ENCODE measurements at regions not wholly inside any gene's neighbourhood (a gene's known extent, or its start where the extent isn't known, plus 50 kb on each side); places are given as distances from the start of the nearest gene placed in this dataset.

GRCh38 chr11:69922015-69922595 is 102.9 kb upstream of the FGF3 start:
- H3K4me3 ChIP-seq (ENCODE audit: low read depth in 1 of 2, low read length in 2 of 2) = no peak overlapping the region
- peaks cover 0 to 12% of the 10 kb centered on the region in 2 donors for H3K4me1 ChIP-seq (ENCODE audit: control insufficient read depth in 1 of 2, insufficient read depth in 2 of 2, low read length in 2 of 2)
- no peak overlapping the region for H3K27ac ChIP-seq (ENCODE audit: low read length)
- H3K9me3 ChIP-seq (ENCODE audit: control insufficient read depth in 1 of 2, low read length in 2 of 2) = no peaks in the 10 kb centered on the region
- H3K36me3 ChIP-seq (ENCODE audit: control insufficient read depth in 1 of 2, insufficient read depth in 2 of 2, low read length in 2 of 2) = no peaks in the 10 kb centered on the region
- H3K27me3 ChIP-seq (ENCODE audit: low read depth, low read length) = peaks cover 7% of the 10 kb centered on the region

GRCh38 chr11:69922596-69923111 is 103.4 kb upstream of the FGF3 start:
- no peak overlapping the region for H3K27ac ChIP-seq (ENCODE audit: low read length)

DNA sequence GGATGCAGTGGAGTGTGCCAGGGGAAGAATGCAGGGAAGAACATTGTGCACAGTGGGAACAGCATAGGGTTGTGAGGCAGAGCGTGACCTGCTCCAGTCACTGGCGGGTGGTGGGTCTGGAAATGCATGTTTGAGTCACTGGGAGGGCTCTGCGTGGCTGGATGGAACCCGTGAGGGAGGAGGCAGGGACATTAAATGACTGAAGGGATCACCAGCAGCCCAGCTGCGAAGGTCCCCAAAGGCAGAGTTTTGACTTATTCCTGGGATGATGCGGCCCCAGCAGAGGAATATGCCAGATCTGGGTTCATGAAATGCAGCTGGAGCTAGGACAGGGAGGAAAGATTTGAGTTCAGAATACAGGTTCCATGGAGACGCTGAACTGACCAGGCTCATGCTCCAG is 104.0 kb upstream of the FGF3 start:
- Histone ChIP-seq H3K27me3 (ENCODE audit: low read depth, low read length) (peaks cover 7% of the 10 kb centered on the region), H3K4me3 (ENCODE audit: low read depth in 1 of 2, low read length in 2 of 2) (no peak overlapping the region), H3K27ac (ENCODE audit: low read length) (no peak overlapping the region), H3K36me3 (ENCODE audit: control insufficient read depth in 1 of 2, insufficient read depth in 2 of 2, low read length in 2 of 2) (no peaks in the 10 kb centered on the region), H3K9me3 (ENCODE audit: control insufficient read depth in 1 of 2, low read length in 2 of 2) (no peaks in the 10 kb centered on the region), H3K4me1 (ENCODE audit: control insufficient read depth in 1 of 2, insufficient read depth in 2 of 2, low read length in 2 of 2) (peaks cover 0 to 12% of the 10 kb centered on the region in 2 donors)

More at GRCh38 chr11:69922596-69923111, 103.4 kb upstream of the FGF3 start:
- H3K27me3 ChIP-seq (ENCODE audit: low read depth, low read length) = peaks cover 7% of the 10 kb centered on the region
- H3K4me1 ChIP-seq (ENCODE audit: control insufficient read depth in 1 of 2, insufficient read depth in 2 of 2, low read length in 2 of 2) = peaks cover 0 to 12% of the 10 kb centered on the region in 2 donors
- H3K4me3 ChIP-seq (ENCODE audit: low read depth in 1 of 2, low read length in 2 of 2) = no peak overlapping the region
- H3K9me3 ChIP-seq (ENCODE audit: control insufficient read depth in 1 of 2, low read length in 2 of 2) = no peaks in the 10 kb centered on the region
- H3K36me3 ChIP-seq (ENCODE audit: control insufficient read depth in 1 of 2, insufficient read depth in 2 of 2, low read length in 2 of 2) = no peaks in the 10 kb centered on the region

DNA sequence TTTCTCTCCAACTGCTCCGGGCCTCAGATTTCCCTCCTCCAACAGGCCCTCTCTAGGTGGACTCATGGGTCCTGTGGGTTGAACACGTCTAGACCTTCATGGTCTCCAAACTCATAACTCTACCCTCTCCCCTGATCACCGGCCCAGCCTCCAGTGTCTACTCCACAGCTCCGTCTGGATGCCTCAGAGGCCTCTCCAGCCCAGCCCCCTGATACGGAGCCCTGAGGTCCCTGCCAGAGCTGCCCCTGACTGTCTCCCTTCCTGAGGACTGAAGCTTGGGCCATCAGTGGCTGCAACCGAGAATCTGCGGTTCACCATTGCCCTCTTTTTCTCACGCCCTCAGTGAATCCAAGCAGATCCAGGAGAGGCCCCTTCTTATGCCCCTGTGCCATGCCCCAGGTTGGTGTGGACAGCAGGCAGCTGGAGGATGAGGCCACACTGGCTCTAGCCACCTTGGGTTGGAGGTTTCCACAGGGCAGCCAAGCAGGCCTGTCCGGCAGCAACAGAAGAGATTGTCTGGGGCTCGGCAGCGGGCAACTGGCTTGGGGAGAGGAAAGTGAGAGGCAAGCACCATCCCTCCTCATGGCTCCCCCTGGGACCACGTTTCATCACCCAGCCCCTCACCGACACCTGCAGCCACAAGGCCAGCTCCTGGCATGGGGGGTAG is 104.6 kb upstream of the FGF3 start:
- Histone ChIP-seq H3K36me3 (ENCODE audit: control insufficient read depth in 1 of 2, insufficient read depth in 2 of 2, low read length in 2 of 2) (no peaks in the 10 kb centered on the region), H3K9me3 (ENCODE audit: control insufficient read depth in 1 of 2, low read length in 2 of 2) (no peaks in the 10 kb centered on the region), H3K4me1 (ENCODE audit: control insufficient read depth in 1 of 2, insufficient read depth in 2 of 2, low read length in 2 of 2) (peaks cover 0 to 12% of the 10 kb centered on the region in 2 donors), H3K27me3 (ENCODE audit: low read depth, low read length) (peaks cover 7% of the 10 kb centered on the region), H3K4me3 (ENCODE audit: low read depth in 1 of 2, low read length in 2 of 2) (no peak overlapping the region), H3K27ac (ENCODE audit: low read length) (no peak overlapping the region)

- peaks cover 0 to 12% of the 10 kb centered on the region in 2 donors for H3K4me1 ChIP-seq (ENCODE audit: control insufficient read depth in 1 of 2, insufficient read depth in 2 of 2, low read length in 2 of 2)
- H3K4me3 ChIP-seq (ENCODE audit: low read depth in 1 of 2, low read length in 2 of 2) = no peak overlapping the region
- no peaks in the 10 kb centered on the region for H3K36me3 ChIP-seq (ENCODE audit: control insufficient read depth in 1 of 2, insufficient read depth in 2 of 2, low read length in 2 of 2)
- H3K27ac ChIP-seq (ENCODE audit: low read length) = no peak overlapping the region
- H3K27me3 ChIP-seq (ENCODE audit: low read depth, low read length) = peaks cover 7% of the 10 kb centered on the region
- no peaks in the 10 kb centered on the region for H3K9me3 ChIP-seq (ENCODE audit: control insufficient read depth in 1 of 2, low read length in 2 of 2)
Observed at GRCh38 chr11:69924308-69925161, 105.3 kb upstream of the FGF3 start.

GRCh38 chr11:69925366-69926196 is 106.4 kb upstream of the FGF3 start:
- no peaks in the 10 kb centered on the region for H3K36me3 ChIP-seq (ENCODE audit: control insufficient read depth in 1 of 2, insufficient read depth in 2 of 2, low read length in 2 of 2)
- H3K27ac ChIP-seq (ENCODE audit: low read length) = no peak overlapping the region
- H3K4me1 ChIP-seq (ENCODE audit: control insufficient read depth in 1 of 2, insufficient read depth in 2 of 2, low read length in 2 of 2) = peaks cover 0 to 12% of the 10 kb centered on the region in 2 donors
- no peak overlapping the region for H3K4me3 ChIP-seq (ENCODE audit: low read depth in 1 of 2, low read length in 2 of 2)
- no peaks in the 10 kb centered on the region for H3K9me3 ChIP-seq (ENCODE audit: control insufficient read depth in 1 of 2, low read length in 2 of 2)
- H3K27me3 ChIP-seq (ENCODE audit: low read depth, low read length) = peaks cover 7% of the 10 kb centered on the region

- peaks cover 7% of the 10 kb centered on the region for H3K27me3 ChIP-seq (ENCODE audit: low read depth, low read length)
- no peak overlapping the region for H3K27ac ChIP-seq (ENCODE audit: low read length)
- no peaks in the 10 kb centered on the region for H3K9me3 ChIP-seq (ENCODE audit: control insufficient read depth in 1 of 2, low read length in 2 of 2)
- H3K36me3 ChIP-seq (ENCODE audit: control insufficient read depth in 1 of 2, insufficient read depth in 2 of 2, low read length in 2 of 2) = no peaks in the 10 kb centered on the region
- peaks cover 0 to 12% of the 10 kb centered on the region in 2 donors for H3K4me1 ChIP-seq (ENCODE audit: control insufficient read depth in 1 of 2, insufficient read depth in 2 of 2, low read length in 2 of 2)
- no peak overlapping the region for H3K4me3 ChIP-seq (ENCODE audit: low read depth in 1 of 2, low read length in 2 of 2)
Observed at GRCh38 chr11:69926376-69927050, 107.3 kb upstream of the FGF3 start.

- no peak overlapping the region for H3K27ac ChIP-seq (ENCODE audit: low read length)
- no peak overlapping the region for H3K4me3 ChIP-seq (ENCODE audit: low read depth in 1 of 2, low read length in 2 of 2)
- peaks cover 7% of the 10 kb centered on the region for H3K27me3 ChIP-seq (ENCODE audit: low read depth, low read length)
- no peaks in the 10 kb centered on the region for H3K9me3 ChIP-seq (ENCODE audit: control insufficient read depth in 1 of 2, low read length in 2 of 2)
- H3K4me1 ChIP-seq (ENCODE audit: control insufficient read depth in 1 of 2, insufficient read depth in 2 of 2, low read length in 2 of 2) = peaks cover 0 to 12% of the 10 kb centered on the region in 2 donors
- no peaks in the 10 kb centered on the region for H3K36me3 ChIP-seq (ENCODE audit: control insufficient read depth in 1 of 2, insufficient read depth in 2 of 2, low read length in 2 of 2)
Observed at GRCh38 chr11:69928121-69928520, 108.9 kb upstream of the FGF3 start.

DNA sequence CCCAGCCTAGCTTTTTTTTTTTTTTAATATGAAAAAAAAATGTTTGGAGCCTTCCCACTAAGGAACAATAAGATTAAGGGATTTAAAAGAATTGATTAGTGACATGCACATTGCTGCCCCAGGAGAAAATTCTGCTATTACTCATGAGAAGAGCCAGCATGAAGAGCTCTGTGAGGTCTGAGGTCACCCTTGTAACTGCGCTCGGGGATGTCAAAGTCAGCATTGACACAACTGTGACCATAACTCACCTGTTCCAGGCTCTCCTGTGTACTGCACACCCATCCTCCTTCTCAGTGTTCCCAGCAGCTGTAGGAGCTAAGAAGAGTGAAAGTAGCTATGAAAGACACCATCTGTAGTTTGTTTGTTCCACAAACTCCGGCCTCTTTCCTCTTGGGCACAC is 109.8 kb upstream of the FGF3 start:
- Histone ChIP-seq H3K4me3 (ENCODE audit: low read depth in 1 of 2, low read length in 2 of 2) (no peak overlapping the region), H3K27me3 (ENCODE audit: low read depth, low read length) (peaks cover 7% of the 10 kb centered on the region), H3K4me1 (ENCODE audit: control insufficient read depth in 1 of 2, insufficient read depth in 2 of 2, low read length in 2 of 2) (peaks cover 0 to 12% of the 10 kb centered on the region in 2 donors), H3K36me3 (ENCODE audit: control insufficient read depth in 1 of 2, insufficient read depth in 2 of 2, low read length in 2 of 2) (no peaks in the 10 kb centered on the region), H3K27ac (ENCODE audit: low read length) (no peak overlapping the region), H3K9me3 (ENCODE audit: control insufficient read depth in 1 of 2, low read length in 2 of 2) (no peaks in the 10 kb centered on the region)

Data from muscle layer of duodenum (tissue), 2 donors.